DMS 273 (cell line): ENCODE measurements at regions not wholly inside any gene's neighbourhood (a gene's known extent, or its start where the extent isn't known, plus 50 kb on each side); places are given as distances from the start of the nearest gene placed in this dataset.

Experiments used
- DNase-seq: peaks from one replicate; lab custom pipeline; 2025; ENCODE audit not compliant: unreplicated experiment; lab: John Stamatoyannopoulos, UW

DNA sequence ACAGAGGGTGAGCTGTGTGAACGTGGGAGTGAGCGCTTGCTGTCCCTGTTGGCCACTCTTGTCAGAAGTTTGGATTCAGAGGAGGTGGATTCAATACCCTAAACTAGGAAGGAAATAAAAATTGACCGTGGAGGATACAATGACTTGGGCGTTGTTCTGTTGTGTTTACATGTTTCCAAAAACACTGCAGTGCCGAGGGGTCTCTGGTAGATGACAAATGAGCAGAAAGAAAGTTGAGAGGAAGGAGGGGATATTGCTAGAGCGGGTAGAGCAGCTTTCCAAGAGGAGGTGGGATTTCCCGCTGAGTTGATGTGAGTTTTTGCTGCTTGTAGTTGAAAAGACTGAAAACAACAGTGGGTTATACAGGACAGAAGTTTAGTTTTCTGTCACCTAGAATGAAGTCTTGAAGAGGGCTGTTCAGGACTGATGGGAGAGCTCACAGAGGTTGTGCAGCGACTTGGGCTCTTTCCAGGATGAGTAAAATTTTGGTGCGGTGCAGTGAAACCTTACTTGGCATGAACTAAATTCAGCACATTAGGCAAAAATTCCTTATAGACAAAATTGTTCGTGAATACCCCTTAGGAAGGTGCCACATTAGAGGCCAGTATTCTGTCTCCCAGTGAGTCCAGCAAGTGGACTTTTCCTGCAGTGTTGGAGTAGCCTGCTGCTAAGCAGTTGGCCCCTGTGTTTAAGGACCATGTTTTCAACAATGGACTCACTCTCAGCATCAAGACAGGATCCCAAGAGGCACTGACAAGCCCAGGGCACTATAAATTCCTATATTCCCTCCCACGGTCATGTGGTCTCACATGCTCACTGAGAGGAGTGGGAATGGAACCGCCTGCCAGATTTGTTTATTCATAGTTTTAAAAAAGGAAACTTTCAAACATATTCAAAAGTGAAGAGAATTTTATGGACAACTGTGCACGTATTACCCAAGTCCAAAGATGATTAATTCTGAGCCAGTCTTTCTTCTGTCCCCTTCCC is 435.0 kb upstream of the C2CD4B start:
- no peak for DNase-seq

DNA sequence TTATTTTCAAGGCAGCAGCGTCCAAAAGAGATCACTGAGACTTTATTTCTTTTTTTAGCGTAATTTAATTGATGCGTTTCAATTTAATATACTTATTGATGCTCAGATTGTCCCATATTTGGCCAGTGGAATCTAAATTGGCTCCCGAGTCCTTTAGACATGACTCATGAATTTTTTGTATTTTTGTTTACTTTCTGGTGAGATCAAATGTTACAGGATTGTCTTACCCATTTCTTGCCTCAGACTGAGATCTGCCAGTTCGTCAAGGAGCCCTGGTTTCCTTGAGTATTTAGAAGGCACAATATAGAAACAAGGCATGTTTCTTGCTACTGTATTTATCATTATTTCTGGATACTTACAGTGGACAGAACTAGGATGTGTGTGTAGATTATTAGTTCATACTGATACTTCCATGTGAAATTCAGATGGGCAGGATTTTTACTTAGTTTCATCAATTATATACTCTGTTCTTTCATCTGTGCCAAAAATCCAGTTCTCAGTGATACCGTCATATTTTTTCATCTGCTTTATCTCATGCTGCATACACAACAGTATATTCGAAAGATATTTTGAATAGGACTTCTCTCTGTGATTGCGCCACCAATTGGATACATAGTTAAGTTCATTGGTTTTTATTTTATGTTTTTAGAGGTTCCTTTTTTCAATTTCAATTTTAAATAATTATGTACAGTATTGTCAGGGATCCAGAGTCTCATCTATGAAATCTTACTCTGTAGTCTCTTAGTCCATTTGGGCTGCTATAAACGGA is 436.9 kb upstream of the C2CD4B start:
- no peak for DNase-seq

DNA sequence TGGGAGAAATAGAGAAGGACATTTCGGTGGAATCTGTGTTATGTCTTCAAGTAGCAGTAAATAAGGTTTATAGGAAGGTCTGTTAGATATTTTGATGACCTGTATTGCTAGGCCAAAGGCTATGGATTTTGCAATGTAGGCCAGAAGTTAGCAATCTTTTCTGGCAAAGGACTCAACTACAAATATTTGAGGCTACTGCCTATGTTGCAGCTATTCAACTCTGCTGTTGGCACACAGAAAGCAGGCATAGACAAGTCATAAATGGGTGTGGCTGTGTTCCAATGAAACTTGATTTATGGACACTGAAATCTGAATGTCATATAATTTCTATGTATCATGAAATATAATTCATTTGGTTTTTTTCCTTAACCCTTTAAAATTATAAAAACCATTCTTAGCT is 438.7 kb upstream of the C2CD4B start:
- DNase-seq, result no peak

DNA sequence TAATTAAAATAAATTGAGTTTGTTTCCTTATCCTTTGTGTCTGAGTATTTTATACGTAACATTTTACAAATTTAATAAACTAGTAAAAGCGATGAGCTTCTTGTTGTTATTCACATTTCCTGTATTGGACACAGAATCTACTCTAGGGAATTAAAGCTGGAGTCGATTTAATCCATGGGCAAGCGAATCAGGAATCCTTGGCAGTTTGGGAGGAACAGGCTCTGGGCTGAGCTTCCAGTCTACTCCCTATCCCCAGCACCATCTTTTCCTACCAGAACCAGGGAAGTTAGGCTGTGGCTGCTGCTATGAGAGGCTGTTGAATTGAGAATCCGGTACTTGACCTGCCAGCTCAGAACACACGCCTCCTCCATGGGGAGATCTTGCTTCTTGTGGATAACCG is 437.3 kb upstream of the TPM1 start:
- DNase-seq, result no peak

DNA sequence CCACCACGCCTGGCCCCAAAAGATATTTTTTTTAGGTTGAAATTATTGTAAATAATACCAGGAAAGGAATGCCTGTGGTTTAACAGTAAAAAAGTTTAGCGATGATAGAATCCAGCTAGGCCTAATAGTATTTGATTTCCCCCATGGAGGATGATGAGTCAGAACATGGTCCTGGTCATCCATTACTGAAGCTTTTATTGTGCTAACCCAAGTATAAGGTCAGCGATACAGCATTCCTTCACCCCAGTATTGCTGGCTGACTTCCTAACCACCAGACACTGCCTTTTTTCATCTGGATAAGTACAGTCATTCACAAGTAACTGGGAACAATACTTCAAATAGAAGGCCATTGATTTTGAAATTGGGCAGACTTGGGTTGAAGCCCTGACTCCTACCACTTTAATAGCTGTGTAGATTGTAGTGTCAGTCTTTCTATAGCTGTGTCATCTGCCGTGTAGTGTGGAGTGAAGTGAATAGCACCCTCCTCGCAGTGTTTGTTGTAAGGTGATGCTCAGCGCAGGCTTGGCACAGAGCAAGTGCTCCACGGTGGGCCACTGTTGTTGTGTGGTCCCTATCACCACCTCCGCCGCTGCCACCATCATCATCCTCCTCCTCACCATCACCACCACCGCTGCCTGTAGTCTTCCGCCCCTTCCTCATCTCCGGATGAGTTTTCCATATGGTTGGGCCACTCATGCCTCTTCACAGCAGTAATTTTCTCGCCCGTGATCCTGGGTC is 436.0 kb upstream of the TPM1 start:
- no peak for DNase-seq

DNA sequence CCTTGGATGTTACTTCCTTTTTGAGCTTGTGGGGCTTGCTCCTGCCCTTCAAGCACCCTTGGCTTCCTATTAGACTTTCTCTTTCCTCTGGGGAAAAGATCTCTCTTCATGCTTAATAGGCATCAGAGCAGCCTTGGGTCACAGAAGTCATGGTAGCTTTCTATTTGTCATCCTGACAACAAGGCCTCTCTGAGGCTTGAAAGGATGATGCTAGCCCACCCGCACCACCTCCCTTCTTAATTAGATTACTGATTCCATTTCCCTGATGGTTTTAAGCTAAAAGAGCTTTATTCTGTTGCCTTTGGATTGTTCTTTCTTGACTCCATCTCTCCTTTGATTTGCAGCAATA is 435.5 kb upstream of the TPM1 start:
- DNase-seq, result no peak

DNA sequence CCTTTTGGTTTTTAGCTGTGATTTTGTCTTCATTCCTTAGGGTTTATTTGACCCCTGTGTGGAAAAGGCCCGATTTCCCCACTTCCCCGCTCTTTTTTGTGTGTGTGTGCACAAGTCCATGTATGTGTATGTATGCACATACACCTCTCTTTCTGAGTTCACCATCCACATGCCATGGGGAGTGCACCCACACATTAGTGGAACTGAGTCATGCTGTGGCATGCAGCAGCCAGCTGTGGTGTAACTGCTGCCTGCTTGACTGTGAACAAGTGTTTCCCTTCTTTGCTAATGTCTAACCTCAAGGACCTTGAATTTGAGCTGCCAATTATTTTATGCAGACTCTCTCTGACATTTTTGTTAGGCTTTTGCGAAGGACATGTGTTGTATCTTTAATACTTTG is 434.9 kb upstream of the TPM1 start:
- DNase-seq, result no peak

DNA sequence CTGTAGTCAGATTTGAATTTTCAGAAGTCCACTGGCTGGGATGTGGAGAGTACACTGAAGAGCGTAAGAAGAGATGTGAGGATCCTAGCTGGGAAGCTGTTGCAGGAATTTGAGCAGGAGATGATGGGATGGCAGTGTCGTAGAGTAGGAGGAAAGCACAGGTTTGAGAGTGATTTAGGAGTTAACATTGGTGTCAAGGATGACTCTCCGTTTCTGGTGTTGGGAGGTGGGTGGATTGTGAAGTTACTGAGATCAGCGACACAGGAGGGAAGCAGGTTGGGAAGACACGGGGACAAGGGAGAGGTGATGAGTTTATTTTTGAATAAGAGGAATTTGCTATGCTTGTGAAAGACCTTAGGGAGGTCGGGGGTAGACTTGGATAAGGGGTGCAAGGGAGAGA is 434.2 kb upstream of the TPM1 start:
- DNase-seq, result no peak

DNA sequence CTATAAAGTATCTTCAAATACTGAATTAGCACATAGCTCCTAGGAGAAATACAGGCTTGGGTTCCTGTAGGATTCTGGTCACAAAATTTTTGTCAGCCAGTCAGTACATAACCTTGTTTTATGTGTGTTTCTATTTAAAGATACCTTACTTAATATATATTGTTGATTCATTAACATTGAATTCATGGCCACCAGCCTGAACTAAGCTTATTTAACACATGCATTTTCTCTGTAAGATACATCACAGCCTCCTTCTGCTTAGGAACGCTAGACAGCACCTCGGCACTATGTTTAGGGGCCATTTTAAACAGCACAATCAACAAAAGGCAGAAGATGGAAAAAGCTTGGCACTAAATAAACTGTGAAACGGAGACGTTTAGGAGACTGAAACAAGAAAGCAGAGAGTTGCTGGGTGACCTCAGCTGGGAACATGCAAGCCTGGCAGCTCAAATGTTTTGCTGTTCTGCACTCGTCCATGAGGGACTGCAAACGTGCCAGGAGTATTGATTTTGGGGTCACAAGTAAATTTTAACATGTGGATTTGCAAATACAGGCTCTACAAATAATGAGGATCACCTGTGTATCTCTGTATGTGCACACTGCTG is 432.2 kb upstream of the TPM1 start:
- no peak for DNase-seq

DNA sequence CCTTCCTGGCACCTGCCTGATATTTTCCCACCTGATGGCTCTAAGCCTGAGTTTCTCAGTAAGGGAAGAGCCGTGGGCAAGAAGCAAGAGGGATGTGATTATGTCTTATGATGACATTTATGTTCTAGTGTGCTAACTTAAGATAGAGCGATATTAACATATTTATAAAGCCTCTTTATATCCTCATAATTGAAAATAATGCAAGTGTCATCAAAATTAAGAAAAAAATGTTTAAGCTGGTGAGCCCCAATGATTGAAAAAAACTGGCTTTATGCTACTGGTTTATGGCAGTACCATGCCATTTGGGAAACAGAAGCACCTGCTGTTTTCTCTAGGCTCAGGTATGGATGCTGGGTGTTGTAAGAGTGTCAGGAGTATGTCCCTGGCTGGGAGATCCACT is 431.5 kb upstream of the TPM1 start:
- no peak for DNase-seq

DNA sequence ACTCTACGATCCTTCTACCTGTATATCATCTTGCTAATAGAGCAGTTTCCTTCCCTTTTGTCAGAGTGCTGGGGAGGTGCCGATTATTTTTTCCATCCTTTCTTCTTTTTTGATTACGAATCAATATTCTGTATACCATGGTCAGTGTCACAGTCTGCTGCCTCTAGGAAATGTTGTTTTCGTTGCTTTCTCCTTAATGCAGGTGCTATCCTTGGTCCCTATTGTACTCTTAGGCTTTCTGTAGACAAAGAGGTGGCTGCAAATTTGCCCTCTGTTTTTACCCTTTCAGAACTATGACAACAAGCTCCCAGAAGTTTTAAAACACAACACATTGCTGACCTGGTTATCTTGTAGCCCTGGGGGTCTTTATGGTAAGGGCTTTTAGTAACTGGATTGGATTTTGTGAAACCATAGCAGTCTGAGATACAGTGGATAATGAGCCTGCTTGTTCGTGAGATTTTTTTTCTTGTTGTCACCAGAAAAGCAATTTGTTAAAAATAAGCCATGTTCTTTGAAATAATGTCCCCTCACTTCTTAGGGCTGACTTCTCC is 430.3 kb upstream of the TPM1 start:
- no peak for DNase-seq

DNA sequence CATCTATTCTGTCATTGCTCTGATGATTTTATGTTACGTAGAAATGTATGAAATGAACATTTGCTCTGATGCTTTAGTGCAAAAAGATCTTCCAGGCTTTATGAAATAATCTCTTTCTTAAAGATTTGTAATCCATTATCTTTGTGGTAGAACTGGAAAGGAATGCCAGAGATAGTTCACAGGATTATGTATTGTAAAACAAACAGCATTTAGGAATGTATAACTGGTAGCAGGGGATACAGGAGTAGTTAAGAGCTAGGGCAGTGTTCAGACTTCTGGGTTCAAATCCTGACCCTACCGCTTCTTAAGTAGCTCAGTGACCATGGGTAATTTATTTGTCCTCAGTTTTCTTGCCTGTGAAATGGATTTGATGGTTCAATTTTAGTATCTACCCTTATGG is 429.8 kb upstream of the TPM1 start:
- no peak for DNase-seq

DNA sequence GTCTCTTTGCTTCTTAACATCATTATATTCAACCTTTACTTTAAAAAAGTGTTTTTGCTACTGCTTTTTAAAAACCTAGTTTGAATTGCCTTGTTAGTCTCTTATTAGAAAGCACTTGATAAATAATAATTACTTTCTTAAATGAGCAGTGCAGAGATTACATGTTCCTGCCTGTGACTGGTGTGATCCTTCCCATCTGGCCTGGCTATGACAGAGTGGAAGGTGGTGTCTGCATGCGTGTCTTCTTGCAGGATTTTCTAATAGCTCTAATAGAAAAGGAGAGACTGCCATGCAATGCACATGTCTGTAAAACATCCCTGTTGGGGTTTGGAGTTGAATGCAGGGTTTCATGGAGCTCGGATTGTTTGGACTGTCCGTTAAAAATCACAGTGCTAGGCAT is 425.8 kb upstream of the TPM1 start:
- DNase-seq, result no peak

DNA sequence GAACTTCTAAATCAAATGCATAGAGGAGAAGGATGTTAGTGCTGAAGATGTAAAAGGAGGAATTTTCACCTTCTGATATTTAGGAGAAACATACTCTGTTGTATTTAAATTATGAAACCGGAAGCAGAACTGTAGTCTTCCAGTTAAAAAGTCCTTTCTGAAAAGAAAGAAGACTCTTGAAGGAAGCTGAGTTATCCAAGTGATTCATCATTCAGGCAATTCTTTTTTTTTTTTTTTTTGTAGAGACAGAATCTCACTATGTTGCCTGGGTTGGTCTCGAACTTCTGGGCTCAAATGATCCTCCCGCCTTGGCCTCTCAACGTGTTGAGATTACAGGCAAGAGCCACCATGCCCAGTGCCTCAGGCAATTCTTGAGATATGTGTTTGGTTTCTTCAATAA is 424.8 kb upstream of the TPM1 start:
- DNase-seq, result no peak

DNA sequence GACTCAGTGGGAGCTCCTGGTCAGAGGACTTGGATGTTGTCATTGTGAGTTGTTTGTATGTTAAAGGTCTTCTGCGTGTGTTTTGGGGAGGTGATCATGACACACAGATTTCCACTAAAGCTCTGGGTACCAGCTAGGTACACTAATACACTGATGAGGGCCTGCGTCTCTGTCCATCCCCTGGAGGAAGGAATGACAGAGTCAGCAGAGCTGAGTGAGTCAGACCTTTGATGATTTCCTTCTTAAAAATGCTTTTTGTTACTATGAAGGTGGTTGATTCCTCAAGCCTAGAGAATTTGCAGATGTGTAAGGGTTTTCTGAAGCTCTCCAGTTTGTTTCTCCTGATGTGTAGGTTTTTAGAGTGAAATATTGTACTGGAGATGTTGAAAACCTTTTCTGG is 424.1 kb upstream of the TPM1 start:
- no peak for DNase-seq

DNA sequence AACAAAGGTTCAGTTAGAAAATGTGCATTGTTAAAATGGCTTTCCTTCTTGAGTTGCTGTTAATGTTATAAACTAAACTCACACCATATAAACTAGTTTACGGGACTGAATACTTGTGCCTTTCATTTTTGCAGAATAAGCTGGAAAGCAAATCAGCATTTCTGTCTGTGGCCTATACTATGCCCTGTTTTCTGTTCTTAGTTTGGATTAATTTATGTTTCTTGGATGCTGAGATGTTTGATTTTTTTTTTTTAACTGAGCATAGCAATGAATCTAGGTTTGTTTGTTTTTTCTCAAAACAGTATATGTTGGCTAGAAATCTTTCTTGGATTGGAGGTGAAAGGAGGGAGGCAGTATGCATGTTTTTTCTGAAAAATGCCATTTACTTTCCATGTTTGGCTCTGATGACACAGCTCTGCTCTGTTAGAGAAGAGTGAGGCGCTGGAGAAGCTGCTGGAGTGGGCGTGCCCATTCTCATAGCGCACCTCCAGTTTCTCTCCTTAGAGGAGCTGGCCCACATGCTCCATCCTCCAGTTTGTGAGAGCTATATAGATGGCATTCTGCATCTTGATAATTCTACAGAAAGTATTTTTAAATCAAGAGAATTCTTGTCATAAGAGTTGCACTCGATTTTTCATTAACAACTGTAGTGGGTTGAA is 423.6 kb upstream of the TPM1 start:
- no peak for DNase-seq

DNA sequence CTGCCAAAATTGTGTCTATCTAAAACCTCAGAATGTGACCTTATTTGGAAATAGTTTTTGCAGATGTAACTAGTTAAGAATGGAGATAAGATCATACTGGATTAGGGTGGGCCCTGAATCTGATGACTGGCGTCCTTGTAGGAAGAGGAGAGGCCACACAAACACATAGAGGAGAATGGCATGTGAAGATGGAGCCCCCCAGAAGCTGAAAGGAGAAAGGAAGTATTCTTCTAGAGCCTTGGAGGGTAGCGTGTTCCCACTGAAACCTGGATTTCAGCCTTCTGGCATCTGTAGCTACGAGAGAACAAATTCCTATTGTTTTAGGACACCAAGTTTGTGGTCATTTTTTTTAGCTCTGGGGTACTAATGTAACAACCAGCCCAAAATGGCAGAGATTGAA is 423.0 kb upstream of the TPM1 start:
- DNase-seq, result no peak

DNA sequence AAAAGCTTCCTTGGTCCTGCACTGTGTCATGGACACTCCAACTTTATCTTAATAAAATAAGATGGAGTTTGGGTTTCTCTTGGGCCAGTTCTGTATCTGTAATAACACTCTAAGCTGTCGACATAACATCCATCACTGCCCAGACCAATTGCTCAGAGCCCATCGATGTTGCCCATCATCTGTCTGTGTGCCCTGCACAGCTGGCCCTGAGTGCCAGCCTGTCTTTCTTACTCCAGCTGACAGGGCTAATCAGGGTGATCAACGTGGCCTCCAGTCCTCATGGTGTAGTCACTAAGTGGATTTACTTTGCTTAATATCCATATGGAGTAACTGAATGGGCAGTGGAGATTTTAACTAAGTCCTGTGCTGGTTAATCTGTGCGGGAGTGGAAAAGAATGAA is 419.8 kb upstream of the TPM1 start:
- DNase-seq, result no peak

DNA sequence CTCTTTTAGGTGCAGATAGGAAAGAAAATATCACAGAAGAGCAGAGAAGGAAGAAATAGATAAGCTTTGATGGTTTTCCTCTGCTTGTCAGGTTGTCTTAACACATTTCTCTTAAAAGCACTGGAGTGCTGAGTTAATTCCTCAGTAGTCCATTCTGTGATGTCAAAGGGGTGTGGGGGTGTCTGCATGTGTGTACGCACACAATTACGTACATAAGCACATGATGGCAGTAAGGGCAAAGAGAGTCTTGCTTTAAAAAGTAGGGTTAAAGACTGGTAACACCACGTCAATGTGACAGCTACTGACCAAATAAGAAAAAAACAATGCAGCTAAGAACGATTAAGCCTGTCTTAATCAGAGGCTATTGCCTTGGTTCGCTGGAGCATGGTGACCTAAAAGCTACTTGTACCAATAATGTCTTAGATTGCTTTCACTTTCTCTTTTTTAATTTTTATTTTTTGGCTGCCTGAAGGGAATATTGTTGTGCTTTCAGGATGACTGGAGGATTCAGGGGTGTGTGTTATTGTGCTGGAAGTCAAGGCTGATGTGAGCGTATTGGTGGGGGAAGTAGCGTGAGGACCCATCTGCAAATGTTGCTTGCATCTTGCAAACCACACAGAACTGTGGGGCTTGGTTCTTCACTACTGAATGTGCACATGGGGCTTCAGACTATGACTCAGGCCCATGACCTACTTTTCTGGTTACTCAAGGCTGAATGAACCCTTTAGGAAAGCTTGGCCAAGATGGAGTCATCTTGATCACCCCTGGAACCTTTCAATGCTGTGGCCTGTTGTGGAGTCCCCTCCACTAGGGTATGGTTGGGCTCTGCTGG is 417.8 kb upstream of the TPM1 start:
- DNase-seq, result peak; percentile 14
